ENCODE measurements at regions not wholly inside any gene's neighbourhood (a gene's known extent, or its start where the extent isn't known, plus 50 kb on each side); places are given as distances from the start of the nearest gene placed in this dataset.

GRCh38 chr14:71650187-71650755 is 282.0 kb upstream of the RGS6 start:
- Histone ChIP-seq H3K36me3 (ENCODE audit: control insufficient read depth in 2 of 2, extremely low read depth in 1 of 2, insufficient read depth in 2 of 2, low read length in 2 of 2) (no peaks in the 10 kb centered on the region), H2AFZ (ENCODE audit: low read depth, low read length) (no peak overlapping the region), H3K4me2 (ENCODE audit: insufficient read depth, low read length) (peak overlapping the region; percentile 85), H3K9me3 (replicated peaks; ENCODE audit: control insufficient read depth, insufficient read depth, low read length) (no peaks in the 10 kb centered on the region), H3K4me3 (replicated peaks in 1 of 3; ENCODE audit: insufficient read depth in 1 of 3, low read depth in 1 of 3, low read length in 3 of 3) (no peak overlapping the region), H3K9me1 (replicated peaks; ENCODE audit: control insufficient read depth, extremely low read depth, insufficient read depth, low read length) (no peaks in the 10 kb centered on the region), H3K4me1 (ENCODE audit: control insufficient read depth, extremely low read depth, insufficient read depth, low read length) (peaks cover 23% of the 10 kb centered on the region), H3K9ac (replicated peaks; ENCODE audit: extremely low read depth, insufficient read depth, low read length) (peak overlapping the region; percentile 61), H4K20me1 (replicated peaks; ENCODE audit: control insufficient read depth, extremely low read depth, insufficient read depth, low read length) (no peaks in the 10 kb centered on the region), H3K27ac (ENCODE audit: insufficient read depth, low read depth, low read length) (peak overlapping the region; percentile 85), H3K27me3 (ENCODE audit: control insufficient read depth in 2 of 2, insufficient read depth in 2 of 2, low read length in 2 of 2) (no peaks in the 10 kb centered on the region), H3K79me2 (ENCODE audit: control insufficient read depth, insufficient read depth, low read length) (no peaks in the 10 kb centered on the region)
- DNase-seq (ENCODE audit: low read depth, low spot score) (peak; percentile 21), FAIRE-seq (no peak)
- ChIA-PET CTCF (interaction anchor here (1.8 to 2.1 kb wide), 3 partner anchors 9 to 103 kb away, joined by 4 to 7 read pairs (median 6); no protein-coding TSS in a partner anchor), POLR2A (no interaction called here)
- dilution Hi-C loops (cut with MboI; ENCODE audit: extremely low pct_ligation_motif_present, low sequenced_read_pairs): no loop called here
- TF ChIP-seq JUN (IDR thresholded peaks at IDR 0.05; ENCODE audit: borderline replicate concordance, insufficient read depth, insufficient read length, low read depth): no peak
- TF ChIP-seq GATA2 (IDR thresholded peaks at IDR 0.05; ENCODE audit: insufficient read depth, insufficient read length, low read depth, low read length): no peak
- TF ChIP-seq EZH2 (IDR thresholded peaks at IDR 0.05; ENCODE audit: borderline replicate concordance, low read depth, low read length, severe bottlenecking): no peak
- TF ChIP-seq POLR2A (IDR thresholded peaks at IDR 0.05; ENCODE audit: low read depth, low read length): no peak
- TF ChIP-seq MAX (IDR thresholded peaks at IDR 0.05; ENCODE audit: insufficient read depth, insufficient read length): no peak
- no peak for TF ChIP-seq MYC (IDR thresholded peaks at IDR 0.05; ENCODE audit: low read depth, low read length)
- no peak for TF ChIP-seq FOS (IDR thresholded peaks at IDR 0.05; ENCODE audit: borderline replicate concordance, insufficient read depth, low read length)
- TF ChIP-seq POLR2AphosphoS5 (IDR thresholded peaks at IDR 0.05; ENCODE audit: insufficient read depth, low read depth, low read length): no peak
- intact Hi-C loops (cut with micrococcal nuclease): loop anchor here (2.0 to 5.0 kb wide), 2 partner anchors 278 to 511 kb away; no protein-coding TSS in a partner anchor
- BruUV-seq (replicated peaks): no TSS peak
